H1 (cell line): ENCODE measurements at regions not wholly inside any gene's neighbourhood (a gene's known extent, or its start where the extent isn't known, plus 50 kb on each side); places are given as distances from the start of the nearest gene placed in this dataset.

ENCODE experiments used
- JUN ChIP-seq: IDR thresholded peaks from 2 replicates; pipeline ENCODE4 v1.6.1; 2011; ENCODE audit warnings: low read depth, mild to moderate bottlenecking, improper control_type of control experiment, low read length
- MAFK ChIP-seq: IDR thresholded peaks from 2 replicates; pipeline ENCODE4 v1.6.1; 2012; ENCODE audit warnings: low read depth, mild to moderate bottlenecking, improper control_type of control experiment, low read length
- SIN3A ChIP-seq, 2 experiments: IDR thresholded peaks in 1 of 2; conservative IDR thresholded peaks in 1 of 2; 2 replicates each; pipeline ENCODE4 v1.6.1; 2011 to 2012; ENCODE audit warnings: low read length in 2 of 2, improper control_type of control experiment in 1 of 2, low read depth in 1 of 2, mild to moderate bottlenecking in 1 of 2
- SP2 ChIP-seq: IDR thresholded peaks from 2 replicates; pipeline ENCODE4 v1.6.1; 2012; ENCODE audit warnings: mild to moderate bottlenecking, low read length, inconsistent platforms
- SRF ChIP-seq: IDR thresholded peaks from 2 replicates; pipeline ENCODE4 v1.6.1; 2011; ENCODE audit warnings: mild to moderate bottlenecking, low read depth, low read length, moderate library complexity

- TF ChIP-seq SIN3A (conservative IDR thresholded peaks at IDR 0.05 in 1 of 2, IDR thresholded peaks at IDR 0.05 in 1 of 2; ENCODE audit: low read depth in 1 of 2, low read length in 2 of 2) (no peak), SP2 (no peak), JUN (no peak), MAFK (no peak), SRF (no peak)
Measured at GRCh38 chr10:89921403-89921802, 220.0 kb downstream of the KIF20B start (continued).
